Vagina (tissue), 2 donors: ENCODE measurements at regions not wholly inside any gene's neighbourhood (a gene's known extent, or its start where the extent isn't known, plus 50 kb on each side); places are given as distances from the start of the nearest gene placed in this dataset.

Source experiments
- DNase-seq, 2 donors: peaks; one replicate each; pipeline ENCODE4 v3.0.0-alpha.2; 2017; ENCODE audit errors: extremely low spot score in 2 of 2
- H3K27ac ChIP-seq: fragments of 200-600 bp; sonication (generic); one replicate; pipeline ENCODE4 v1.5.1; 2019
- H3K27me3 ChIP-seq: fragments of 200-600 bp; sonication (generic); one replicate; pipeline ENCODE4 v1.5.1; 2019
- H3K36me3 ChIP-seq, 2 donors: fragments of 200-600 bp; sonication (generic); one replicate each; pipeline ENCODE4 v1.5.1; 2017 to 2019
- H3K4me1 ChIP-seq: fragments of 200-600 bp; sonication (generic); one replicate; pipeline ENCODE4 v1.5.1; 2019
- H3K4me3 ChIP-seq, 2 donors: fragments of 200-600 bp; sonication (generic); 1 replicate in 1 of 2; 2 replicates in 1 of 2; pipeline ENCODE4 v1.5.1; 2016 to 2019
- H3K9me3 ChIP-seq: fragments of 200-600 bp; sonication (generic); one replicate; pipeline ENCODE4 v1.5.1; 2019
- POLR2A ChIP-seq, 2 donors: fragments of 450-650 bp; IDR thresholded peaks; one replicate each; pipeline ENCODE4 v1.6.1; 2017; ENCODE audit warnings: antibody characterized with exemption in 2 of 2, mild to moderate bottlenecking in 2 of 2, moderate library complexity in 2 of 2
- POLR2AphosphoS5 ChIP-seq, 2 donors: sonication (generic); formaldehyde crosslinking; IDR thresholded peaks; one replicate each; pipeline ENCODE4 v1.9.0; 2017; ENCODE audit warnings: antibody characterized with exemption in 2 of 2, mild to moderate bottlenecking in 2 of 2, low read depth in 1 of 2; ENCODE audit not compliant: insufficient read depth in 1 of 2
- intact Hi-C: fragments of 100-400 bp; cut with DNase I; formaldehyde crosslinking; loops from one replicate; pipeline ENCODE4 v1.15.1; 2023
- TF ChIP-seq, protein P1 (sequence below), 3 experiments: fragments of 450-650 bp in 2 of 3; fragments of 200-600 bp in 1 of 3; sonication (generic) in 1 of 3; IDR thresholded peaks; one replicate each; pipeline ENCODE4 v1.5.1; 2017 to 2019; ENCODE audit warnings: antibody characterized with exemption in 3 of 3, mild to moderate bottlenecking in 2 of 3, moderate library complexity in 2 of 3

DNA sequence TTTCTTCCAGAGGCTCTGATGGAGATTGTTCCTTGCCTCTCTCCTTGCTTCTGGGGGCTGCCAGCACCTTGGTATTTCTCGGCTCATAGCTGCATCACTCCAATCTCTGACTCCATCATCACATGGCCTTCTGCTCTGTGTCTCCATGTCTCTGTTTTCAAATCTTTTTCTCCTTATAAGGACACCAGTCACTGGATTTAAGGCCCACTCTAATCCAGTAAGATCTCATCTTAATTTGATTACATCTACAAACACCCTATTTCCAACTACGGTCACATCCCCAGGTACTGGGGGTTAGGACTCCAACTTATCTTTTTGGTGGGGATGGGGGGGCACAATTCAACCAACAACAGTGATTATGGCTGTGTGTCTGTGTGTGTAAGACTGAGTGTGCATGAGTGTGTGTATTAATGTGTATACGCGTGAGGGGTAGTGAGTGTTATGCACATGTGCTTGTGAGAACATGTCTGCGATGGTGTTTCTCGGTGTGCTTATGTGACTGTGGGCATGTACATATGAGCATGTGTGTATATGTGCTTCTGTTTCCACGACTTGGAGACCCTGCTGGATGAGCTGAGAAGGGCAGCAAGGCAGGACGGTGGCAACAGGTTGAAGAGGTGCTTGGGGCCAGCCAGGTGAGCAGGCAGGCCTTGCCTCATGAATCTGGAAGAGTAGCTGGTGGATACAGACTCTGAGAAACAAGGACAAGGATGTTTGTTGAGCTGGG lies 130.5 kb downstream of the MRPL14 start:
- DNase-seq: no peak
- H3K27me3 ChIP-seq: no peaks in the 10 kb centered on the region
- no peak overlapping the region for H3K4me3 ChIP-seq
- intact Hi-C loops: no loop called here
- TF ChIP-seq POLR2A (IDR thresholded peaks at IDR 0.05) (no peak), POLR2AphosphoS5 (IDR thresholded peaks at IDR 0.05; ENCODE audit: insufficient read depth in 1 of 2, low read depth in 1 of 2) (no peak)
- TF ChIP-seq, protein P1, sequence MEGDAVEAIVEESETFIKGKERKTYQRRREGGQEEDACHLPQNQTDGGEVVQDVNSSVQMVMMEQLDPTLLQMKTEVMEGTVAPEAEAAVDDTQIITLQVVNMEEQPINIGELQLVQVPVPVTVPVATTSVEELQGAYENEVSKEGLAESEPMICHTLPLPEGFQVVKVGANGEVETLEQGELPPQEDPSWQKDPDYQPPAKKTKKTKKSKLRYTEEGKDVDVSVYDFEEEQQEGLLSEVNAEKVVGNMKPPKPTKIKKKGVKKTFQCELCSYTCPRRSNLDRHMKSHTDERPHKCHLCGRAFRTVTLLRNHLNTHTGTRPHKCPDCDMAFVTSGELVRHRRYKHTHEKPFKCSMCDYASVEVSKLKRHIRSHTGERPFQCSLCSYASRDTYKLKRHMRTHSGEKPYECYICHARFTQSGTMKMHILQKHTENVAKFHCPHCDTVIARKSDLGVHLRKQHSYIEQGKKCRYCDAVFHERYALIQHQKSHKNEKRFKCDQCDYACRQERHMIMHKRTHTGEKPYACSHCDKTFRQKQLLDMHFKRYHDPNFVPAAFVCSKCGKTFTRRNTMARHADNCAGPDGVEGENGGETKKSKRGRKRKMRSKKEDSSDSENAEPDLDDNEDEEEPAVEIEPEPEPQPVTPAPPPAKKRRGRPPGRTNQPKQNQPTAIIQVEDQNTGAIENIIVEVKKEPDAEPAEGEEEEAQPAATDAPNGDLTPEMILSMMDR (IDR thresholded peaks at IDR 0.05): no peak
- H3K36me3 ChIP-seq: no peaks in the 10 kb centered on the region
- no peaks in the 10 kb centered on the region for H3K9me3 ChIP-seq
- no peak overlapping the region for H3K27ac ChIP-seq
- no peaks in the 10 kb centered on the region for H3K4me1 ChIP-seq

DNA sequence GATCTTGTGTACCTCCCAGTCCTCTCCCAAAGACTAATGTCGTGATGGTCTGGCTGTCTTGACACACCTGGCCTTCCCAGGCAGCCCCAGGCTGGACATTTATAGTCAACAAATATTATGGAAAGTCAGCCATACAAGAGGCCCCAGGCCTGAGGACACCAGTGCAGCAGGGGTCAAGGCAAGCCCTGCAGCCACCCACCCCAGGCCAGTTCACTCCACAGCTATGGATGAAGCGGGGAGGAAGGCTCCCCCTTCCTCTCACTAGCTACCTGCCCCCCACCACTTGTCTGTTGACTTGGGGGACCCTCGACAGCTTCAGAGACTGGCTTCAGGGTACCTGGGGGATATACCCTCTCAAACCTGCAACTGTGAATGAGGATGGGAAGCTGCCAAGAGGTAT lies 132.1 kb downstream of the MRPL14 start:
- Histone ChIP-seq H3K4me1 (peaks cover 10% of the 10 kb centered on the region), H3K27me3 (no peaks in the 10 kb centered on the region), H3K9me3 (no peaks in the 10 kb centered on the region), H3K27ac (no peak overlapping the region), H3K4me3 (no peak overlapping the region), H3K36me3 (no peaks in the 10 kb centered on the region)
- intact Hi-C loops: no loop called here
- DNase-seq: no peak
- TF ChIP-seq, protein P1 (IDR thresholded peaks at IDR 0.05): no peak
- TF ChIP-seq POLR2A (IDR thresholded peaks at IDR 0.05) (no peak), POLR2AphosphoS5 (IDR thresholded peaks at IDR 0.05; ENCODE audit: insufficient read depth in 1 of 2, low read depth in 1 of 2) (no peak)

DNA sequence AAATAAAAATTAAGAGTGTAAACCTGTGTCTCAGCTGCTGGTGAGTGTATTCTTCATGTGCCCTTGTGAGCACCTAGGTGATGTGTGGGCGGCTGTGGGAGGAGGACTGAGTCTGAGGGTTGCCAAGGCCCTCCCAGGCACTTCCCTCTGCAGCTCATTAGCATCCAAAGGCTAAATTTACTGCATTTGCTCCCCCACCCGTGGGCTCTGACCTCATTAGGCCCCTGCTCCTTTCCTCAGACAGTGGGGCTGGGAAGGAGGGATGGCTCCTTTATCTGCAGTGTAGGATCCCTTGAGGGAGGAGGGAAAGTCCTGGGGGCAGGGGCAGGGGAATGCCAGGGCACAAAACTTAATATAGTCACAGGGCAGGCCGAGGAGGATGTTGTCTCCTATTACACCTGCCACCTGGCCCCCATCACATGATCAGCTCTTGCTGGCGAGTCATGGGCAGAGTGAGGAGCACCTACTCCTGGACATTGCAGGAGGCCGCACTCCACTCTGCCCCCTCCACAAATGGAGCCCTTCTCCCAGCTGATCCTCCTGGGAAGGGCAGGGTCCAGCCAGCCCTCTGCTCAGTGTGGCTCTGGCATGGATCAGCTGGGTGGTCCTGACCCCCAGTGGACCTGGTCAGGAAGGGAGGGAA lies 133.2 kb downstream of the MRPL14 start:
- DNase-seq: no peak
- Histone ChIP-seq H3K4me3 (no peak overlapping the region), H3K27me3 (no peaks in the 10 kb centered on the region), H3K4me1 (peaks cover 16% of the 10 kb centered on the region), H3K9me3 (no peaks in the 10 kb centered on the region), H3K36me3 (no peaks in the 10 kb centered on the region), H3K27ac (no peak overlapping the region)
- TF ChIP-seq, protein P1 (IDR thresholded peaks at IDR 0.05): no peak
- intact Hi-C loops: no loop called here

DNA sequence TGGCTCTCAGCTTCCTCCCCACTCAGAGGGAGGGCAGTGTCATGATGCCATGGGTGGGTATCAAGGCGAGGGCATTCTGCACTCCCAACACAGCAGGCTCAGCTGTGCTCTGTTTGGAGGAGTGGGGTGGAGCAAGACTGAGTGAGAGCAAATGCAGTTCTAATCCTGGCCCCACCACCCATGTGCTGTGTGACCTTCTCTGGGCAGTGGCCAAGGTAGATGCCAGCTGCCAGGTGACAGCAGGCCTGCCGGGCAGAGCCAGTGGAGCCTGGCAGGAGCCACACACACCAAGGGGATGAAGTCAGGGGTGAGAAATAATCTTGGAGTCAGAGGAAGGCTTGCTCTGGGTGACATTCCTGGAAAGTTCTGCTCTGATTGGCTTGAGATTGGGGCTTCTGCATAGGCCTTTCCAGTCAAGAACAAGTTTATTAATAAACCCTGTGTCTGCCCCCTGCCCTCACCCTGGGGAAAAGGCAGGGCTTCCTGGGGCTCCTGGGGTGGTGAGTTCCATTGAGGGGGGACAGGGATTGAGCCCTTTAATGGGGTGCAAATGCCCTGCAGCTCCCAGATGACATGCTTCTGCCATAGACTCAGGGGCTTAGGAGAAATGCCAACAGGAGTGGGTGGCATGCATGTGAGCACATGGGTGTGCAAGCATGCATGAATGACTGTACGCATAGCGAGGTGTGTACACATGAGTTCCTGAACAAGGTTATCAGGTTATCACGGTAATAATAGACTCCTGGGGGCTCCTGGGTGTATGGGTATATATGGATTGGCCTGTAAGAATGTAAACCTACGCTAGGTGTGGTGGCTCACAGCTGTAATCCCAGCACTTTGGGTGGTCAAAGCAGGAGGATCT lies 134.2 kb downstream of the MRPL14 start:
- intact Hi-C loops: no loop called here
- no peaks in the 10 kb centered on the region for H3K9me3 ChIP-seq
- DNase-seq: no peak
- no peaks in the 10 kb centered on the region for H3K27me3 ChIP-seq
- no peak overlapping the region for H3K4me3 ChIP-seq
- no peaks in the 10 kb centered on the region for H3K36me3 ChIP-seq
- TF ChIP-seq POLR2AphosphoS5 (IDR thresholded peaks at IDR 0.05; ENCODE audit: insufficient read depth in 1 of 2, low read depth in 1 of 2) (no peak), POLR2A (IDR thresholded peaks at IDR 0.05) (no peak)
- TF ChIP-seq, protein P1 (IDR thresholded peaks at IDR 0.05): no peak
- H3K27ac ChIP-seq: no peak overlapping the region
- peaks cover 16% of the 10 kb centered on the region for H3K4me1 ChIP-seq
